Small intestine (tissue), 7 donors: ENCODE measurements at regions not wholly inside any gene's neighbourhood (a gene's known extent, or its start where the extent isn't known, plus 50 kb on each side); places are given as distances from the start of the nearest gene placed in this dataset.

Experiments
- DNase-seq, 2 donors: peaks; one replicate each; pipeline versions ENCODE4 v3.0.0 to v3.0.0-alpha.2; 2013
- FAIRE-seq: peaks from 2 replicates; lab custom pipeline; 2012; peaks lifted over from hg19 to GRCh38; lab: Jason Lieb, UNC
- H3K27ac ChIP-seq, 3 donors: one replicate each; pipeline ENCODE4 v1.5.1; 2013; ENCODE audit warnings: low read length in 2 of 3, mild to moderate bottlenecking in 2 of 3, control low read depth in 1 of 3, inconsistent platforms in 1 of 3, low read depth in 1 of 3, moderate library complexity in 1 of 3
- H3K27me3 ChIP-seq, 3 donors: one replicate each; pipeline ENCODE4 v1.6.1; 2013; ENCODE audit warnings: low read length in 3 of 3, inconsistent platforms in 1 of 3; ENCODE audit not compliant: control insufficient read depth in 3 of 3, insufficient read depth in 3 of 3
- H3K36me3 ChIP-seq, 3 donors: one replicate each; pipeline ENCODE4 v1.6.1; 2013; ENCODE audit warnings: low read length in 3 of 3, inconsistent platforms in 1 of 3, low read depth in 1 of 3, mild to moderate bottlenecking in 1 of 3, moderate library complexity in 1 of 3; ENCODE audit not compliant: control insufficient read depth in 3 of 3, insufficient read depth in 2 of 3
- H3K4me1 ChIP-seq, 3 donors: one replicate each; pipeline ENCODE4 v1.6.1; 2013; ENCODE audit warnings: low read length in 2 of 3, inconsistent platforms in 1 of 3, low read depth in 1 of 3, mild to moderate bottlenecking in 1 of 3, moderate library complexity in 1 of 3; ENCODE audit not compliant: control insufficient read depth in 3 of 3, insufficient read depth in 2 of 3
- H3K4me3 ChIP-seq, 3 donors: one replicate each; pipeline ENCODE4 v1.5.1; 2013; ENCODE audit warnings: low read length in 3 of 3, control low read depth in 1 of 3, inconsistent platforms in 1 of 3, low read depth in 1 of 3, mild to moderate bottlenecking in 1 of 3, moderate library complexity in 1 of 3
- H3K9me3 ChIP-seq, 2 donors: one replicate each; pipeline ENCODE4 v1.6.1; 2013; ENCODE audit warnings: low read depth in 1 of 2, low read length in 1 of 2; ENCODE audit not compliant: control insufficient read depth in 2 of 2, insufficient read depth in 1 of 2
- WGBS, 3 donors: extraction: QIAGEN DNeasy Blood & Tissue Kit; methylation state at CpG; one replicate each; pipeline ENCODE4 v1.1.7; 2013; 5-methylcytosine and 5-hydroxymethylcytosine counted together
- donor health status: healthy with polysubstance abuse.
- donor health status: control.
- donor health status: control.
- donor health status: Bipolar disorder and iron deficiency.
- donor health status: healthy.

DNA sequence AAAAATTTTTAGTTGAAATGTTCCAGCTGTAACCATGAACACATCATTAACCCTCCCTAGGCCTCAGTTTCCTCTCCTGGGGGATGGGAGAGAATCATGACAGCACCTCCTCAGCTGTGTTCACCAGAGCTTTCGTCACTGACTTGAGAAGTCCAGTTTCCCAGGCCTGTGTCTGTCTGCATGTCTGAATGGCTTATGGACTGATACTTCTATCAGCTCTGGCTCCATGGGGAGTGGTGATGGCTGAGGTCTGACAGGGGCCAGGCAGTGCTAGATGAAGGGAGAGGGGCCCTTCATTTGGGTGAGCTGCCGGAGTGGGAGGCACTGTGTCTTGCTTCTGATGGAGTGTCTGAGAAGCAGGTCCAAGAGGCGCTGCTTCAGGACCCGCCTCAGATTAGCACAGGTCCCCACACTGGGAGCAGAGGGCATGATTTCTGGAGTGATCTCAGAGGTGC is 192.9 kb downstream of the PTPN20 start:
- 76 to 87% (median 85%) methylated on average over 4 of the region's 4 CpGs for WGBS, 3 donors

DNA sequence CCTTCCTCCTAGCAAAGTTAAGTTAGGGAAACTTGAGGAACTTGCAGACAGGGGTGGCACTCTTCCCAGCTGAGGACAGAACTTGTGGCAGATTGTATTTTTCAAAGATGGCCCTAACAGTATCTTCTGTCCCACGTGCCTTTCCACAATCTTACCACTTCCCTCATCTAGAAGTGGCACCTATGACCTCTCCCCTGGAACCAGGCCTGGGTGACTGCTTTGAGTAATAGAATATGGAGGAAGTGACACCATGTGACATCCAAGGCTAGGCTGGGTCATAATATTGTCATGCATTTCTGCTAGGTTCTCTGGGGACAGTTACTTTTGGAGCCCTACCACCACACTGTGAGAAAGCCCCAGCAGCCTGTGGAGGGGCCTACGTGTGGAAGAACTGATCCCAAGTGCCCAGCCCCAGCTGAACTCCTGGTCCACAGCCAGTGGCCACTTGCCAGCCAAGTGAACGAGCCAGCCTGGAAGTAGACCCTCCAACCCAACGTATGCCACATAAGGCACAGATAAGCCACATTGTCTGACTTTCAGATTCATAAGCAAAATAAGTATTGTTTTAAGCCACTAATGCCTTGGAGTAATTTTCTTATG is 193.7 kb downstream of the PTPN20 start:
- Histone ChIP-seq H3K4me3 (no peak overlapping the region), H3K4me1 (no peaks in the 10 kb centered on the region), H3K27me3 (no peaks in the 10 kb centered on the region), H3K36me3 (no peaks in the 10 kb centered on the region), H3K9me3 (peaks cover 0 to 6% of the 10 kb centered on the region in 2 donors), H3K27ac (no peak overlapping the region)
- 61 to 74% (median 68%) methylated on average over 4 of the region's 4 CpGs for WGBS, 3 donors
- DNase-seq (peak in 1 of 2 donors; percentile 1), FAIRE-seq (no peak)

More for the DNA sequence above, 192.9 kb downstream of the PTPN20 start:
- Histone ChIP-seq H3K27me3 (no peaks in the 10 kb centered on the region), H3K27ac (no peak overlapping the region), H3K4me3 (no peak overlapping the region), H3K9me3 (peaks cover 0 to 6% of the 10 kb centered on the region in 2 donors), H3K36me3 (no peaks in the 10 kb centered on the region), H3K4me1 (no peaks in the 10 kb centered on the region)
- FAIRE-seq (no peak), DNase-seq (no peak)

DNA sequence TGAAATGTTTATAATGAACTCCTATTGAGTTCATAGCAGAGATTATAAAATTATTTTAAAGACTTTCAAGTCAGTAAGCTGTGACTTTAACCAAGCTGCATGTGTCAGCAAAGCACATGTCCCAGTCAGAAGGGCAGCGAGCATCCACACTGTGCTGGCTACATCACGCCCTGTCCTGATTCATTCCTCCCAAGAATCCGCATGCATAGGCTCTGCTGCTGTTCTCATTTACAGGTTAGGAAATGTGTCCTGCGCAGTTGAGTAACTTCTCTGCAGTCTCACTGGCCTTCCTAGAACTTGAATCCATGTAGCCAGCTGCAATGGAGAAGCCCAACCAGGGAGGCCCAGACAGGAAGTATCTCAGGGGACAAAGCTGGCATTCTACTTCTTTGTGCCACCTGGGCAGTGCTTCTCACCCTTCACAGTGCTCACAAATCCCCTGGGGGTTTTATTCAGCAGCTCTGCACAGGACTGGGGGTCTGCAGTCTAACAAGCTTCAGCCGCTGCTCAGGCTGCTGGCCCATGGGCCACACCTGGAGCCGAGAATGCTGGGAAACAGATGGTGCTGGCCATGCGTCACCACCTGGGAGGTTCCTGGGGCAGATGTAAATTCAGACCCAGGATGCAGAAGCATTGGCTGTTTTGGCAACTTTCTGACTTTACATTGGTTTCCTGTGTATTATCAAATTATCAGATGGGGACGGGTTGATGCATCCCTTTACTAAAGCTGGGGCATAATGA is 192.8 kb upstream of the GDF10 start:
- no peaks in the 10 kb centered on the region for H3K36me3 ChIP-seq
- no peak overlapping the region for H3K4me3 ChIP-seq
- H3K4me1 ChIP-seq, result no peaks in the 10 kb centered on the region
- FAIRE-seq (no peak), DNase-seq (no peak)
- no peaks in the 10 kb centered on the region for H3K27me3 ChIP-seq
- H3K9me3 ChIP-seq, result peaks cover 0 to 6% of the 10 kb centered on the region in 2 donors
- H3K27ac ChIP-seq, result no peak overlapping the region
- 90 to 93% (median 93%) methylated on average over 8 of the region's 8 CpGs for WGBS, 3 donors

DNA sequence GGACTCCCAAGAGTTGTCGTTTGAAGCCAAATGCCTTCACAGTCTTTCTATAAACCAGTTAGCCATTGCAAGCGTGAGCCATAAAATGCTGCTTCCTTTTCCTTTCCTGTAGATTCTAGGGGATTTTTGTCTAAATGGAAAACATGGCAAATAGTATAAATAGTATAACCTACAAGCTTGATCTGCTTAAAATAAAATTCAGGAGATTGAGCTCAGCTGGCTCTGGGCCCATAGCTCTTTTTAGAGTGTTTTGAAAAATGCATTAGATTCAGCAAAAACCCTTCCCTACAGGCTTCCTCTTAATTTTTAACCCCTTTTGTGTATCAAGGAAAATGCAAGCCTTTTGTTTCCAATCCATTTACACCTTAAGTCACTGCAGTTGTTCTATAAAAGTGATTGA is 190.1 kb upstream of the GDF10 start:
- Histone ChIP-seq H3K27me3 (no peaks in the 10 kb centered on the region), H3K36me3 (no peaks in the 10 kb centered on the region), H3K4me3 (no peak overlapping the region), H3K27ac (no peak overlapping the region), H3K4me1 (no peaks in the 10 kb centered on the region), H3K9me3 (no peaks in the 10 kb centered on the region)
- WGBS, 3 donors, result 54 to 87% (median 82%) methylated on average over 2 of the region's 2 CpGs
- no peak for FAIRE-seq
- no peak for DNase-seq

DNA sequence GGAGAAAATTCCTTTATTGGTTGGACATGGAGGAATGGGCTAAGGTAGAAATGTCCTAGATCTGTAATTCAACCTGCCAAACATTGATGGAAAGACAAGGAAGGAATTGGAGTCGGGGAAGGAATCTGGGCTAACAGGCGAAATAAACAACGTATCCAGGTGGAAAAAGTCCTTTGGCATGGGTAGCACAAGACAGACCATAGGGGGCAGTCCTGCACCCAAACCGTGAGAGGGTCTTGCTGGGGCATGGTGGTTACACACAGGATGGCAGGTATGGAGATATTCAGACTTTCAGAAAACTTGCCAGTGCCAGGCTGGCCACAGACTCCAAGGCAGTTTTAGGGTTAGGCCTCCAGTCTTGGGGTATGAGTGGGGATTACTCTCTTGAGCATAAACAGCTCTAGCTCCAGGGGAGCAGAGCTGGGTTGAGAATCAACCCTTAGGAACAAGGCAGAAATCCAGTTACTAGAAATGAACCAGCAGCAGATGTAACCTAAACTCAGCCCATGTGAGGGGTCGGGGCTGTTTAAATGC is 188.6 kb upstream of the GDF10 start:
- DNase-seq (no peak), FAIRE-seq (no peak)
- peaks cover 0 to 4% (median 0%) of the 10 kb centered on the region in 3 donors for H3K27me3 ChIP-seq
- no peak overlapping the region for H3K27ac ChIP-seq
- no peaks in the 10 kb centered on the region for H3K9me3 ChIP-seq
- H3K4me3 ChIP-seq, result no peak overlapping the region
- H3K36me3 ChIP-seq, result no peaks in the 10 kb centered on the region
- H3K4me1 ChIP-seq, result no peaks in the 10 kb centered on the region
- WGBS, 3 donors, result 77 to 83% (median 80%) methylated on average over 5 of the region's 5 CpGs

DNA sequence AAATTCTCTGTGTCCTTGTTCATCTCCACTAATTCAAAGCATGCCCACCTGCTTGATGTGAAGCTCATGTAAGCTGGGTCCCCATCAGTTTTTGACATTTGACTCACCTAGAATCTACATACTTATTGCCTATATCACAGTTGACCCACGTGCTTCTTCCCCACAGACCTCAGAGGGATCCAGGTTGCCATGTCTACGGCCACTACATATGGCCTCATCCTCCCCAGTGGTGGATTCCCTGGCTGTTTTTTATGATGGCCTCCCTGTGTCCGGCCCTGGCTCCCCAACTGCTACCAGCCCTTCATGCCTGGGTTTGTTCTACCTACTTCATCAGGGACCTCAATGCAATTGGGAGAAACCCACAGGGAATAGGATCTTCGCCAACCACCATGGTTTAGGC is 187.4 kb upstream of the GDF10 start:
- WGBS, 3 donors, result 59 to 71% (median 67%) methylated on average over 4 of the region's 4 CpGs
- Histone ChIP-seq H3K4me3 (no peak overlapping the region), H3K27me3 (peaks cover 0 to 4% (median 0%) of the 10 kb centered on the region in 3 donors), H3K27ac (no peak overlapping the region), H3K9me3 (no peaks in the 10 kb centered on the region), H3K4me1 (no peaks in the 10 kb centered on the region), H3K36me3 (no peaks in the 10 kb centered on the region)
- FAIRE-seq (no peak), DNase-seq (no peak)

DNA sequence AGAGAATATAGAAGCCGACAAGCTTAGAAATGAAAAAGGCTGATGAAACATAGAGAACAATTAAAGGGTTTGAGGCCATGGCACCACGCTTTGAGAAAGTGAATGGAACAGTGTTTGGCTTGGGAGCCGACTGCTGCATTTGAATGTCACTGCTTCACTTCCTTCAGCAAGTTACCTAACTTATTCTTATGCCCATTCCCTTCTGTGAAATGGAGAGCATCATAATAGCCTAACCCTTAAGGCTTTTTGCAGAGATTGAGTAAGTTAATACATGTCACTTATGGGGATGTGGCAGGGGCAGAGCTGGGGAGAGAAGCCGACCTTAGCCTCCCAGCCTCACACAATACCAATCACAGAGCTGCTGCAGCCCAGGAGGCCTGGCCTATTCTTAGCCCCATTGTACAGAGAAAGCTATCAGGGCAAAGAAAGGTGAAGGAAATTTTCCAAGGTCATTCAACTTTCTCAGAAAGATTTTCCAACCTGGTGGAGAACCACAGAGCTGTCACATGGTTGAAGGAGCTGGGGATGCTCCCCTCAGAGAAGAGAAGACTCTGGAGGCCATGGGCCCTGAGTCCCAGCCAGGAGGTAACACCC is 186.0 kb upstream of the GDF10 start:
- no peaks in the 10 kb centered on the region for H3K4me1 ChIP-seq
- no peaks in the 10 kb centered on the region for H3K9me3 ChIP-seq
- 85 to 88% (median 88%) methylated on average over 4 of the region's 4 CpGs for WGBS, 3 donors
- FAIRE-seq (no peak), DNase-seq (no peak)
- peaks cover 0 to 4% (median 0%) of the 10 kb centered on the region in 3 donors for H3K27me3 ChIP-seq
- no peak overlapping the region for H3K4me3 ChIP-seq
- no peak overlapping the region for H3K27ac ChIP-seq
- no peaks in the 10 kb centered on the region for H3K36me3 ChIP-seq

DNA sequence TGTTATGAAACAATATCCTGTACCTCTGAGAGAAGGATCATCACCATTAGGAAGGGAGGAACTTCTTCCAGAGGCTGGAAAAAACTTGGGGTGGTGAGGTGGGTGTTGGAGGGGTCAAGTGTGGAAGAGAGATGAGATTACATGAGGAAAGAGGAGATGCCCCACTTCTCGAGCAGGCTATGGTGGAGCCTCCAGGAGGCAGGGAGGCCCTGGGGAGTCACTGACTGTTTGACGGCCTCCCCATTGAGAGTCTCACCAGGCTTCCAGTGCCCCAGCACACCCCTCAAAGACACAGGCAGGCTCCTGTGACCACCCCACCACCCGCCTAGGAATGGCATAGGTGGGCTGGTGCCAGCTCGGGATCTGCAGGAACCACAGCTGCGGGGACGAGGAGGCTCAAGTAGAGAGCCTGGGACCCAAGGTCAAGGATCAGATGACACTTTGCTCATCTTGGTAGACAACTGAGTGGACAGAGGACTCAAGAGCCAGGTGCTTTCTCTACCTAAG is 185.3 kb upstream of the GDF10 start:
- no peak for DNase-seq
- 70 to 81% (median 76%) methylated on average over 6 of the region's 6 CpGs for WGBS, 3 donors
- Histone ChIP-seq H3K27me3 (peaks cover 0 to 4% (median 0%) of the 10 kb centered on the region in 3 donors), H3K9me3 (no peaks in the 10 kb centered on the region), H3K36me3 (no peaks in the 10 kb centered on the region), H3K4me3 (no peak overlapping the region), H3K27ac (no peak overlapping the region), H3K4me1 (no peaks in the 10 kb centered on the region)
- no peak for FAIRE-seq
